Stromal cell of bone marrow (primary cell): ENCODE measurements at regions not wholly inside any gene's neighbourhood (a gene's known extent, or its start where the extent isn't known, plus 50 kb on each side); places are given as distances from the start of the nearest gene placed in this dataset.
"Not testable (repeated sequence)": the region's sequence is repeated elsewhere in the genome, so short reads cannot be mapped to it uniquely, and the experiment has no call there.

Experiments
- DNase-seq: peaks from one replicate; pipeline ENCODE4 v3.0.0-alpha.2; 2012; ENCODE audit warnings: low read depth

DNA sequence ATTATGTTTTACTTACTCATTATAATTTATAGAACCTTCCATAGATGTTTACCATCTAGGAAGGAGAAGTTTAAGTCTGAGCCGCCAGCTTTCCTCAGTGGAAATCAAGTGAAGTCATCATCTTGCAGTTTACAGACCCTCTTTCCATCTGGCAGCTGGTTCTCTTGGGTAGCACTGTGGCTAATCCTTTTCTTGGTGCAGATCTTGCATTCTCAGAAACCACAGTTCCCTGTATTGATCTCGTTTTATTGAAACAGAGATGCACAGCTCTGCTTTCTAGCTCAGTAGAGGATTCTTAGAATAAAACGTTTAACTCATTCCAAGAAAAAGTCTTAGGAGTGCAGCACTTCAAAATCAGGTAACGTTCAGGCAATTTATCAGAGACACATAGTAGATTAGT lies 1154.7 kb downstream of the FOXD4L5 start:
- not testable (repeated sequence) for DNase-seq

DNA sequence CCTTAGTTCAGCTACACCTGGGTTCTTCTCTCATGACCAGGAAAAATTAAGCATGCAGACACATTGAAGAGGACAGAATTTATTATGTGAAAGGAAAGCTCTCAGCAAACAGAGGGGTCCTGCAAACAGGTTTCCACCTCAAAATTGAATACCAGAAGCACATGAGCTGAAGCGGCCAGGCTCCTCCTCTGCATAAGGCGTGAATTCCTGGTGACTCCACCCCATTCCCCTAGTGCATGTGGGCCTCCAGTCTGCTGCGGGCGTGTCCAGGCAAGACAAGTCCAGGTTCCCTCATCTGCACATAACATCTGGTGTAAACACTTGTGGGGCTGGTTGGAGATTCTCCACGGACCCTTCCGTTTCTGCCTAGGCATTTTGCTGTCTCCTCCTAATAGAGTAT lies 1156.4 kb downstream of the FOXD4L5 start:
- no peak for DNase-seq

DNA sequence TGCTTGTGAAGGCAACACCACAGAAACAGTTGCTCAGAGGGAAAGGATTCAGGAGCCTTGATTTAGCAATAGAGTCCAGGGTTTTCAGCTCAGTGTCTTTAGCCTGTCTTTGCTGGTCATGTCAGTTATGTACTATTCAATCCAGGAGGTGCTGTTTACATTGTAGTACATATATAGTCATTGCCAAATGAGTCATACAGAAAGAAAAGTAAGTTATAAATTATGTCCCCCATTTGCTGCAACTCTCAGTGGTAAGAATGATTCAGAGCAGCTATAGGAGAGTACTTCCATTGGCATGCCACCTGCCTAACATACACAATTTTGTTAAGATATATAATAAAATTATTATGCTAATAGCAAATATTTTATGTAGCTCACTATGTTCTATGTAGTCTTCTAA lies 1163.4 kb downstream of the FOXD4L5 start:
- DNase-seq = not testable (repeated sequence)

DNA sequence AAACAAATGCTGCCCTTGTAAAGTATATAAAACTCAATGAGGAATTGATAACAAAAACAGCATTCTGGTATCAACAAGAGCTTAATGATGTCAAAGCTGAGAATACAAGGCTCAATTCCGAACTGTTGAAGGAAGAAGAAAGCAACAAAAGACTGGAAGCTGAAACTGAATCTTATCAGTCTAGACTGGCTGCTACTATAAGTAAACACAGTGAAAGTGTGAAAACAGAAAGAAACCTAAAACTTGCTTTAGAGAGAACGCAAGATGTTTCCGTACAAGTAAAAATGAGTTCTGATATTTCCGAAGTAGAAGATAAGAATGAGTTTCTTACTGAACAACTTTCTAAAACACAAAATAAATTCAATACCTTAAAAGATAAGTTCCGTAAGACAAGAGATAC lies 1167.7 kb downstream of the FOXD4L5 start:
- DNase-seq = not testable (repeated sequence)

DNA sequence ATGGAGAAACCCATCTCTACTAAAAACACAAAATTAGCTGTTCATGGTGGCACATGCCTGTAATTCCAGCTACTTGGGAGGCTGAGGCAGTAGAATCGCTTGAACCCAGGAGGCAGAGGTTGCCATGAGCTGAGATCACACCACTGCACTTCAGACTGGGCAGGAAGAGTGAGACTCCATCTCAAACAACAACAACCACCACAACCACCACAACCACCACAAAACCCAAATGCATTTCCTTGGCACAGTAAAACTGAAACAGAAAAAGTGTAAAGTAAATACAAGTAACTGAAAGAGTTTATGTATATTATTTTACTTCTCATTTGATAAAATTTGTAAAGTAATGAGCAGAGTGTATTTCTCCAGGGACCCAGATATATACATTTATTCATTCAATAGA lies 1177.1 kb downstream of the FOXD4L5 start:
- not testable (repeated sequence) for DNase-seq

DNA sequence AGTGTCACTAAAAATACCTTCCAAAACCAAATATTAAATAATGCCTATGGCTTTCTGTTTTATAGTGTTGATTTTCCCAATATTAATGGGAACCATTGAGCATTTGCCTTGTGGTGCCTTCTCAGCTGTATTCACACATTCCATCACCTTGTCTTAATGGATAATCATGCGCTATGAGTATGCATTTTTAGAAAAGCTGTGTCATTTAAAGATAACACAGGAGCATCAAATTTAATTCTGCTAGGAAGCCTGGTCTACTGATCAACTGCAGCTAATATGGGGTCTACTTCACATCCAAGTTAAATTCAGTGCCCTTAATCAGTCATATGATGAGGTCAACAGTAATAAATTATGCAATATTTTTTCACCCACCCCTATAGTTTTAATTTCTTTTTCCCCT lies 1177.8 kb downstream of the FOXD4L5 start:
- DNase-seq = not testable (repeated sequence)

DNA sequence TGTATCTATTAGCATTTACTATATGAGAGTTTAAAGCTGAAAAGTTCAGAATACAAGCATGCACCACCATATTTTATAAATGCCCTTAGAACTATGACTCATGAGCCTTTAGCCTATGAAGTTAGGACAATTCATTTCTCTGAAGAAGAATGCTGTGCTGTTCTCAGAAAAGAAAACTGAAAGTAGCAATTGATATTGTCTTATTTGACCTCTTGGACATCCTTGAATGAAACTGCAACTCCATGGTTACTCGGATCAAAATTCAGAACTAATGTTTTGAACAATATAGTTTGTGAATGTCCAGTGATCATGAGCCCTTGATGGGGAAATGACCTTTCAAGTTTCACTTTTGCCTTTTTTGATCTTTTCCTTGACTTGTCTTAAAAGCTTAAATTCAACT lies 1179.8 kb downstream of the FOXD4L5 start:
- DNase-seq = not testable (repeated sequence)

DNA sequence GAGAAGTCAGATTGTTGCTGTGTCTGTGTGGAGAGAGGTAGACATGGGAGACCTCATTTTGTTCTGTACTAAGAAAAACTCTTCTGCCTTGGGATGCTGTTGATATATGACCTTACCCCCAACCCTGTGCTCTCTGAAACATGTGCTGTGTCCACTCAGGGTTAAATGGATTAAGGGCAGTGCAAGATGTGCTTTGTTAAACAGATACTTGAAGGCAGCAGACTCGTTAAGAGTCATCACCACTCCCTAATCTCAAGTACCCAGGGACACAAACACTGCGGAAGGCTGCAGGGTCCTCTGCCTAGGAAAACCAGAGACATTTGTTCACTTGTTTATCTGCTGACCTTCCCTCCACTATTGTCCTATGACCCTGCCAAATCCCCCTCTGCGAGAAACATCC lies 1183.5 kb downstream of the FOXD4L5 start:
- not testable (repeated sequence) for DNase-seq

DNA sequence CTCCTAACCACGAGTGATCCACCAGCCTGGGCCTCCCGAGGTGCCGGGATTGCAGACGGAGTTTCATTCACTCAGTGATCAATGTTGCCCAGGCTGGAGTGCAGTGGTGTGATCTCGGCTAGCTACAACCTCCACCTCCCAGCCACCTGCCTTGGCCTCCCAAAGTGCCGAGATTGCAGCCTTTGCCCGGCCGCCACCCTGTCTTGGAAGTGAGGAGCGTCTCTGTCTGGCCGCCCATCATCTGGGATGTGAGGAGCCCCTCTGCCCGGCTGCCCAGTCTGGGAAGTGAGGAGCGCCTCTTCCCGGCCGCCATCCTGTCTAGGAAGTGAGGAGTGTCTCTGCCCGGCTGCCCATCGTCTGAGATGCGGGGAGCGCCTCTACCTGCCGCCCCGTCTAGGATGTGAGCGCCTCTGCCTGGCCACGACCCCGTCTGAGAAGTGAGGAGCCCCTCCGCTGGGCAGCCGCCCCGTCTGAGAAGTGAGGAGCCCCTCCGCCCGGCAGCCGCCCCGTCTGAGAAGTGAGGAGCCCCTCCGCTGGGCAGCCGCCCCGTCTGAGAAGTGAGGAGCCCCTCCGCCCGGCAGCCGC lies 1184.3 kb downstream of the FOXD4L5 start:
- not testable (repeated sequence) for DNase-seq

DNA sequence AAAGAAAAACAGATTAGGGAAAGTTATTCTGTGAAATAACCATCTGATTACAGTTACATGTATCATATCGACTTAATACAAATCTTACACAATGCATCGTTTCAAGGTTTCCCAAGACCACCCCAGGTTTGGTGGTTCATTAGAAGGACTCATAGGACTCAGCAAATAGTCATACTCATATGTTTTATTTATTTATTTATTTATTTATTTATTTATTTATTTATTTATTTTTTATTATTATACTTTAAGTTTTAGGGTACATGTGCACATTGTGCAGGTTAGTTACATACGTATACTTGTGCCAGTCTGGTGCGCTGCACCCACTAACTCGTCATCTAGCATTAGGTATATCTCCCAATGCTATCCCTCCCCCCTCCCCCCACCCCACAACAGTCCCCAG lies 1199.0 kb downstream of the FOXD4L5 start:
- DNase-seq = not testable (repeated sequence)

DNA sequence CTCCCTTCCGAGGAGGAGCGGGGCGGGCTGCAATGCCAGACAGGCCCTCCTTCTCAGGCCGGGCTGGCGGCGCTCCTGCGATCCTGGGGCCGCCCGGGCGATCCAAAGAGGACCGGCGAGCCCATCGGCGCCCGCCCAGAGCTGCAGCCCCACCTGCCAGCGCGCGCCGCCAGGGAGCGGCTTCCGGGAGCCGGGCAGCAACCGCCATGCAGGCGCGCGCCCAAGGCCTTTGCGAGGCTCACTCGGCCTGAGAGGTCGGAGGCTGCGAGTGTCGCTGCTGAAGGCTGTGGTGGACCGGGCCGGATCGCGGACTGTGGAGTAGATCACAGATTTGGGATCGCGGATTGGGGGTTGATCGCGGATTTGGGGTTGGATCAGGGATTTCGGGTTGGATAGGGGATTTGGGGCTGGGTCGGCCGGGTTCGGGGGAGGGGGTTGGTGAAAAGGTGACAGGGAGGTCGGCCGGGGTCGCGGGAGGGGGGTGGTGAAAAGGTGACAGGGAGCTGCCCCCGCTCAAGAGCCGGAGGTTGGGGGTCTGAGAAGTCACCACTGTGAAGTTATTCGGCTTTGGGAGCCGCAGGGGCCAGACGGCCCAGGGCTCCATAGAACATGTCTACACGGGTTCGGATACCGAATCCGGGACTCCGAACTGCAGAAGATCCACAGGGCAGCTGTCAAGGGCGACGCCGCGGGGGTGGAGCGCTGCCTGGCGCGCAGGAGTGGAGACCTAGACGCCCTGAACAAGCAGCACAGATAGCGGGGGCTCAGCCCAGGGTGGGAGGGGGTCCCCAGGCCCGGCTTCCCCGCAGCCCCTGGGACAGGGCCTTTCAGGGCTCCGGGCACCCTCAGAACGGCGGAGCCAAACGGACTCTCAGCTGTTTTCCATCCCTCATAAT lies 1213.4 kb downstream of the FOXD4L5 start:
- DNase-seq = not testable (repeated sequence)

DNA sequence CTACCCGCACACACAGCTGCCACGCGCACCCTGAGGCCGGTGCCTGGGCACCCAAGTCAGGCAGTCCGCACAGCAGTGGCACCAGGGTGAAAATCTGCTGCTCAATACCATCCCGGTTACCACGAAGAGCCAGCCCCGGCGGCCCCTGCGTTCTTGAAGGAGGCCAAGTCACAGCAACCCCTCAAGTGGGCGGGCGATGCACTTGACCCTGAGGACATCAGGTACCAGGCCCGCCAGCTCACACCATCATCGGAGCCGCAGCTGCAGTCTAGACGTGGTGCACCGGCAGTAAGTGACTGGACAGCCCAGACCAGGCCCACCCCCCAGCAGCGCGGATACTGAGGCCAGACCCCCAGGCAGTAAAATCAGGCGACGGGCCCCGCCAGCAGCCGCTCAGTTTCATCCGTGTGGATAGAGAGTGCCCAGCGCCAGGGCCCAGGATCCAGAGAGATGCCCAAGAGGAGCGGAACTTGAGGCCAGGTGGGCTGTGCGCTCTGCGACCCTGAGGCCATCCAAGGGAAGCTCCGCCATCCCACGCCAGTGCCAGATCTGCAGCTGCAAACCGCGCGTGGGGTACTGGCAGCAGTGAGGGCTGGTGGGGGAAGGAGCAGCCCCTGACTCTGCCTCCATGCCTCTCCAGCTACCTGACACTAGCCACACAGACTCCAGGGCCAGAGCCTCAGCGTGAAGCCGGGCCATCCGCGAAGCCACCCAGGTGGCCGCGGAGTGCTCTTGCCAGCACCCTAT lies 1214.2 kb downstream of the FOXD4L5 start:
- DNase-seq = not testable (repeated sequence)

DNA sequence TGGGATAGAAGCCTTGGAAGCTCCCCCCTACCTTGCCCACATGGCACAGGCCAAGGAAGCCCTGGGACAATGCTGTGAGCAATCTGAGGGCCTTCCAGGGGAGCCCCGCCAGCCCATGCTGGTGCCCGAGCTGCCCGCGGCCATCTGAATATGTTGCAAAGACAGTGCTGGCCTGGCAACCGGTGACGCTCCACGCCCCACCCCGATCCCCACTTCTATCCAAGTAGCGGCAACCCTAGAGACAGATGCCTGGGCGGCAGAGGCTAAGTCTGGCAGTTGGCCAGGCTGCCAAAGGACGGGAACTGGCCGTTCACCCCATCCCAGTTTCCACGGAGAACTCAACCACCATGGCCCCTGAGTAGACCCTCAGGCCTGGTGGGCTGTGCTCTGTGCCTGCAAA lies 1214.9 kb downstream of the FOXD4L5 start:
- not testable (repeated sequence) for DNase-seq

DNA sequence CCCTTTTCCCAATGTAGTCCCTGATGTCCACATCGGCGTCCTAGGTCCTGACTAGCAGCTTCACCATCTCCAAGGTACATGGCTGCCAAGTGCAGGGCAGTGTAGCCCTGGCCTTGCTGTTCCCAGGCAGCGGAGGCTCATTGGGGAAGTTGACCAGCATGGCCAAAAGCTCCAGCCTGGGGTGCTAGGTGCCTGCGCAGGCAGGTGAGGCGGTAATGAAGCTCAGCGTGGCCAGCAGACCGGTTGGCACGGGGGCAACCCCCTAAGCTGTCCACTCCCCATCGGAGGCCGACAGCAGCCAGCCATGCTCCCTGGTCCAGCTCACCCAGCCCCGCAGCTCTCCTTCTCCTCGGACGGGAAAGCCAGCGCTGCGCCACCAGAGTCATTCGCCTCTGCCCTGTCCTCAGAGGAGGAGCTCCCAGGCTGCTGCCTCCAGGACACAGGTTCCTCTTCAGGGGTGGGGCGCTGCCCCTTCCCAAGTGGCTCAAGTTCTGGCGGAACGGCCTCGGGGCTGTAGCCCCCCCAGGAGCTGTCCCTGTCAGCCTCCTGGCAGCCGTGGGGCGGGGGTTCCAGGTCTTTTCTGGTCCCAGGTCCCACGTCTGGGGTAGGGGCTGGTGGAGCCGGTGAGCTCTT lies 1218.2 kb downstream of the FOXD4L5 start:
- DNase-seq = no peak

DNA sequence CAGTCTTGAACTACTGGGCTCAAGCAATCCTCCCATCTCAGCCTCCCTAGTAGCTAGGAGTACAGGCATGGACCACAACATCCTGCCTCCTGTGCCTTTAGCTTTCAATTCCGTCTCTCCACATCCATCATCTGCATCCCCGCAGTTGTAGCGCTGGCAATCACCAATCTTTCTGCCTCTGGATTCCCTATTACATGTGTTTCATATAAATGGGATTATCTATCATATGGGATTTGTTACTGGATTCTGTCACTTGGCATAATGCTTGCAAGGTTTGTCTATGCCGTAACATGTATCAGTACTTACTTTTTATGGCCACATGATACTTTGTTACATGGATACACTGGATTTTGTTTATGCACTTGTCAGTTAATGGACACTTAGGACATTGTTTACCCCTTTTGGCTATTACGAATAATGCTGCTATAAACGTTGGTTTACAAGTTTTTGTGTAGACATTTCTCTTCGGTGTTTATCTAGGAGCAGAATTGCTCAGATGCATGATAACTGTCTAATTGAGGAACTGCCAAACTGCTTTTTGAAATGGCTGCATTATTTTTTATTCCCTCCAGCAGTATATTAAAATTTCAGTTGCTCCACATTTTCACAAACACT lies 1223.9 kb downstream of the FOXD4L5 start:
- DNase-seq = no peak

DNA sequence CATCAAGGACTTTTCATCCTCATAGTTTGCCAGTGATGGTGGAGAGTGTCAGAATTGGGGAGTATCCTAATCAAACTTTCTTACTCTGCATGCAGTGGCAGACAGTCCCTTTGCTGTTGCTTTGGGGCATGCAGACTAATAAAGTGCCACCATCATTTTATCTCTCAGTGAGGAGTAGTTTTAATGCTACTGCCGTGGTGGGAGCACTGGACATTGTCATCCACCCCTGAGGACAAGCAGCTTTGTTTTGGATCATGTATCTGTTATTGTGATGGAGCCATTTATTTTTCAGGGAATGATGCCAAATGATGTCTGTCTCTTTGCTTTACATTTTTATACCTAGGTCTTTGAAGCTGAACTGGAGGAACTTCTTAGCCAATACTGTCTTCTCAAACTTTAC lies 1226.9 kb downstream of the FOXD4L5 start:
- DNase-seq = not testable (repeated sequence)

DNA sequence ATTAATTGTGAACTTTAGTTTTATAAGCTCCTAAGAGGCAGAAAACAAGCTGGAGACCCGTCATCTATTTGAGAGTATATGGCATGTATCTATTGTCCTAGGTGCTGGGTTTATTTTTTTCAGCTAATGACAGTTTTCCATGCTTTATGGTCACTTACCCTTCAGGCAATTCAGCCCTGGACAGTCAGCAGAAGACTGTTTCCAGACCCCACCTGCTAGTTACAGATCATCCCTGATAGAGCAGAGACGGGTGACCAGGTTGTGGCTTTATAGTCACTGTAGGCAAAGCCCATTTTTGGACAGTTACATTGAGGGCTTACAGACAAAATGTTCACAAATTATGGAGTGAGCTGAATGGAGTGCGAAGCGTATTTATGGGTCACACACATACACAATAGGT lies 1227.5 kb downstream of the FOXD4L5 start:
- DNase-seq = no peak

DNA sequence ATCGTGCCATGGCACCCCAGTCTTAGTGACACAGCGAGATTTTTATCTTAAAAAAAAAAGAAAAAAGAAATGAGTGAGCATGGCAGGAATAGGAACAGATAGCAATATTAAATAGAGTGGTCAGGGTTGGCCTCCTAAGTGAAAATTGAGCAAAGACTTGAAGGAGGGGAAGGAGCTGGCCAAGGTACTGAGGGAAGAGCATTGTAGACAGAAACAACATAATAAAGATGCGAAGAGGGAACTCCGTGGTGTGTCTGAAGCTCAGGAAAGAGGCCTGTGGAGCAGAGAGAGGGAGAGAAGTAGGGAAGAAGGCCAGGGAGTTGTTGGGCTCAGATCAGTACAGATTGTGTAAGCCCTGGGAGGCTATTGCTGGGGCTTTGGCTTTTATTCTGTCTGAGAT lies 1256.1 kb downstream of the FOXD4L5 start:
- DNase-seq = not testable (repeated sequence)

DNA sequence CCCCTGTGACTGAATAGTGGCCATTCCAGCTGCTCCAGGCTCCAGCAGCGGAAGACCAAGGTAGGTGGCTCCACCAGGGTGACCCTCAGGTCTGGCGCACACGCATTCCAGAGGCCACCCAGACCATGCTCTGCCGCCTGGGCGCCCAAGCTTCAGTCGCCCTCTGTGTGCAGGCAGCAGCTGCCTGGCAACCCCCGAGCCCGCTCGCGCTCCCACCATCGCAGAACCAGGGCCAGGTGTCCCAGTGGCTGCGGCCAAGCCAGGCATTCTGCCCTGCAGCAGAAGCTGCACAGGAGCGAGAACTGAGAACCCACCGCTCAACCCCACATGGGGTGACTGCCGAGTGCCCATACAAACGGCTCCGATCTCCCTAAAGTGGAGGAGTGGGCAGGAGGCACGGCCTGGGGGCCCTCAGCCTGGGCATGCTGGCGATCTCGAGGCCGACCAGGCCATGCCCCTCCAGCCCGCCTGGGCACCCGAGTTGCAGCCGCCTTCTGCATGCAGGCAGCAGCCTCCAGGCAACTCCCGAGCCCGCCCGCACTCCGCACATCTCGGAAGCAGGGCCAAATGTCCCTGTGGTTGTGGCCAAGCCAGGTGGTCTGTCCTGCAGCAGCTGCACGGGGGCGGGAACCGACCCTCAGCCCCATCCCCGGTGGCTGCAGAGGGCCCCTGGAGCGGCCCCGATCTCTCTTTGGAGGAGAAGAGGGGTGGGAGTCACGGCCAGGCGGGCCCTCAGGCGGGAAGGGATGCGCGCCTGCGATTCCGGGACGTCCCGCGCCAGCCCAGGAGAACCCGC lies 1264.1 kb downstream of the FOXD4L5 start:
- DNase-seq = not testable (repeated sequence)

DNA sequence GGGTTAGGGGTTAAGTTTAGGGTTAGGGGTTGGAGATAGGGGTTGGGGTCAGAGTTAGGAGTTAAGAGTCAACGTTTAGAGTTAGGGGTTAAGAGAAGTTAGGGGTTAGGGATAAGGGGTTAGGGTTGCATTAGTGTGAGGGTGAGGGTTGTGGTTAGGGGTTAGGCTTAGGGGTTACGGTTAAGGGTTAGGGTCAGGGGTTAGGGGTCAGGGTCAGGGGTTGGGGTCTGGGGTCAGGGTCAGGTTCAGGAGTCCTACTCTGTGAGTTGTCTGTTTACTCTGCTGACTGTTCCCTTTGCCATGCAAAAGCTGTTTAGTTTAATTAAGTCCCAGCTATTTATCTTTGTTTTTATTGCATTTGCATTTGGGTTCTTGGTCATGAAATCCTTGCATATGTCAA lies 1267.3 kb downstream of the FOXD4L5 start:
- DNase-seq = not testable (repeated sequence)

DNA sequence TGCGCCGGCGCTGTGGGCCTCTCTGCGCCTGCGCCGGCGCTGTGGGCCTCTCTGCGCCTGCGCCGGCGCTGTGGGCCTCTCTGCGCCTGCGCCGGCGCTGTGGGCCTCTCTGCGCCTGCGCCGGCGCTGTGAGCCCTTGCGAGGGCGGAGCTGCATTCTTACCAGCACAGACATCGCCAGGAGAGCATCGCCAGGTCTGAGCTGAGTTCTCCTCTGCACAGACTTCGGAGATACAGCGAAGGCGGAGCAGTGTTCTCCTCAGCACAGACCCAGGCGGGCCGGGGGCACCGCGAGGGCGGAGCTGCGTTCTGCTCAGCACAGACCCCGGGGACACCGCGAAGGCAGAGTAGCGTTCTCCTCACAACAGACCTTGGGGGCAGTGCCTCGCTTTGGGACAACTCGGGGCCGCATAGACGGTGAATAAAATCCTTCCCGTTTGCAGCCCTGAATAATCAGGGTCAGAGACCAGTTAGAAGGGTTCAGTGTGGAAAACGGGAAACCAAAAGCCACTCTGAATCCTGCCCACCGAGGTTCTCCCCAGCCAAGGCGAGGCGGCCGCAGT lies 1268.1 kb downstream of the FOXD4L5 start:
- DNase-seq = peak; percentile 9
